HG03135 (cell line): ENCODE measurements at regions not wholly inside any gene's neighbourhood (a gene's known extent, or its start where the extent isn't known, plus 50 kb on each side); places are given as distances from the start of the nearest gene placed in this dataset.
"Not testable (repeated sequence)": the region's sequence is repeated elsewhere in the genome, so short reads cannot be mapped to it uniquely, and the experiment has no call there.

Experiments used
- ATAC-seq: cut with Tn5 transposase; IDR thresholded peaks from one replicate; pipeline ENCODE4 v1.9.1; 2021; ENCODE audit warnings: mild to moderate bottlenecking, moderate library complexity; ENCODE audit not compliant: unreplicated experiment

DNA sequence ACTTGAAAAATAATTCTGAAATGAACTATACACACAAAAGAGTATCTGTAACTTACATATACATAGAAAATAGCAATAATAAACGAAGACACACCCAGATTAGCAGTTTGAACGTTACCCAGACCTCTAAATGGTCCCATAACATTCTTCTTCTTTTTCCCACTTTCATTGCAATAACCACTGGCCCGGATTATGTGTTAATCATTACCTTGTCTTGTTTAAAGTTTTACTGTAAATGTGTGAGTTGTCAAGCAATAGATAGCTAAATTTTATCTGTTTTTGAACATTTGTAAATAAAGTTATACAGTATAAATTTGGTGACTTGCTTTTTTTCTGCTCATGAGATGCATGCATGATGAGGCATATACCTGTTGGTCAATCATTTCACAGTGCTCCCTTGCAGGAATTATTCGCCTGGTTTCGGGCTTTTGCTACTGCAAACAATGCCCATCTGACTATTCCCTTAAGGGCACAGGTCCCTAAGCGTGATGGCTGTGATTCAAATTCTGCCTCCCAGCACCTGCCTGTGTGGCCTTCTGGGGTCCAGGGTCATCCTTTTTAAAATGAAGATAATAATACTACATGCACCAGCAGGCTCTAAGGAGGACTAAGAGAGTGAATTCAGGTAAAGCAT, 66.1 kb downstream of the GADD45G start:
- no peak for ATAC-seq

DNA sequence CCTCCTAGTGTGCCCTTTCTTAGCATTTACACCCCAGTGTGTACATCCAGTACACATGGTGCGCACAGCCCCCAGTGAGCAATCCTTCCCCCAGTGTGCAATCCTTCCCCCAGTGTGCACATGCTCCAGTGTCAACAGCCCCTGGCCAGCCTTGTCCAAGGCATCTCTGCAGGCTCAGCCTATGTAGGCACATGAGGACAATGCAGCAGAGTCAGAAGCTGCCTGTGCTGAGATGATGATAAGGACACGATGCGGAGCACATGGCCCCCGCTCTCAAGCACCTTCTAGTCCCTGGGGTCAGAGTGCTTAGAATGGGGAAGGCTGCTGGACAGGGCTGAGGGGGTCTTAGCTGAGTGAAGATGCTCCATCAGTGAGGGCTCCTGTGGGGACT, 69.8 kb downstream of the GADD45G start:
- ATAC-seq = no peak

DNA sequence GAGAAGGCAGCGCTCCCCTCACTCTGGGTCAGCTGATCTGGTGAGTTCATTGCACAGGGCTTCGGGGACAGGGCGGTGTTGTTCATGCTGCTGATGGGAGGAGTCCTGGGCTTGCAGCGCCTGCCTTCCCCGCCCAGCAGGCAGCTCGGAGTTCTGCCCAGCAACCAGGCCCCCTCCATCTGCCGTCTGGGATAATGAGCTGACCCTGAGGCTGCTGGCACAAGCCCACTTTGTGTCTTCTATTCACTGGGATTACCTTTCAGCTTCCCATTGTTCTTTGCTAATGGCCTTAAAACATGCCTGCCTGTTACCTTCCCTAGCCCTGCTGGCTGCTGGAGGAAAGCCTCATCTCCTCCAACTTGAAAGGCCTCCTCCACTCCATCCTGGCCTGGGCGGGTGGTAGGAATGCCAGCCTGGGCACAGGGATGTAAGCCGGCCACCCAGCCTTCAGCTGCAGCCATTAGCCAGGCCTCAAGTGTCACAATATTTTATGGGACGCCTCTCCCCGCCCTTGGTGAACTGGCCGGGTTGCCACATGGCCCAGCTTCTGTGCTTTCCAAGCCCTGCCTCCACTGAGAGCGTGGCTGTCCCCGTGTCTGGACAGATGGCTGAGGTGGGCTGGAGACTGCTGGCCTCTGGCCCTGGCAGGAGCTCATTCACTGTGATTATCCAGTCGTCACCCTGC, 70.4 kb downstream of the GADD45G start:
- ATAC-seq = no peak

DNA sequence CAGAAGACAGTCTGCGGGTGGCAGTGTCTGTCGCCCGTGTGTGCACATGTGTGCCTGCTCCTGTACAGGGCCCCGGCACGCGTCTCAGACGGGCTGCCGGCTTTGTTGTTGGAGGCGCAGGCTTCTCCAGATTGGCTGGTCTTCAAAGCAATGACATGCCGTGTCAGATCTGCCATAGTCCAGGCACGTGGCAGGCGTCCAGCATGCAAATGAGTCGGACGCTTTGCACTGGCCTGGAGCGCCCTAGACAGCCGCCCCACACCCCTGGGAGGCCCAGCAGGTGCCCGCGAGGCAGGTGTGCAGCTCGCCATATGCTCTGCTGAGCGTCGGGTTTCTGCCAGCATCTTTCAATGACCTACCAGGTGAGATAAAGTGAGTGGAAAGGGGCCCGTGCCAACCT, 71.5 kb downstream of the GADD45G start:
- ATAC-seq = no peak

DNA sequence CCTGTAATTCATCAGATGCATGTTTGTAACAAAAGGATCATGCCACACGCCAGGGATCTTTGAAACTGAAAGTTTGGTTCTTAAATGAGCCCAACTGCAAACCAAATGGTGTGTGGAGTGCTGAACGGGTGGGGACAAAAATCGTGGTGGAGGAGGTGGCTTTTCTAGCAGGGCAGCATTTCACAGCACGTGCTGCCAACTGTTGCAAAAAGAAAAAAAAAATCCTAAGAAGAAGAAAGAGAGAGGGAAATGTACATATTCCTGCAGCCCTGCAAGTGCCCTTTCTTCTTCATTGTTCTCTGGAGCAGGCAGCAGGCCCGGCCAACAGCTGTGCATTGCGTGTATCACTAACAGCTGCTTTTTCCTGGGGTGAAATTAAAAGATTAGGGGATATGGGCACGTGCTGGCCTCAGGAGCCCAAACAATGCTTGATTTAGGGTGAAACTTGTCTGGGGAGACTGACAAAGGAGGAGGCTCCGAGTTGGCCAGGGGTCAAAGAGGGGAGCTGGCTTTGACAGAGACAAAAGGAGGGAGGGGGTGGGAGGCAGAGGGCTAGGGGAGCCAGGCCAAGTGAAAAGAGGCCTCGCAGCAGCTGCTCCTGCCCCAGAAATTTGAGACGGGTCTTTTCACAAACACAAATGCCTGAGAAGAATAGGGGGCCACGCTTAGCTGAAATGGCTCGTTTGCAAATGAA, 73.0 kb downstream of the GADD45G start:
- ATAC-seq = no peak

DNA sequence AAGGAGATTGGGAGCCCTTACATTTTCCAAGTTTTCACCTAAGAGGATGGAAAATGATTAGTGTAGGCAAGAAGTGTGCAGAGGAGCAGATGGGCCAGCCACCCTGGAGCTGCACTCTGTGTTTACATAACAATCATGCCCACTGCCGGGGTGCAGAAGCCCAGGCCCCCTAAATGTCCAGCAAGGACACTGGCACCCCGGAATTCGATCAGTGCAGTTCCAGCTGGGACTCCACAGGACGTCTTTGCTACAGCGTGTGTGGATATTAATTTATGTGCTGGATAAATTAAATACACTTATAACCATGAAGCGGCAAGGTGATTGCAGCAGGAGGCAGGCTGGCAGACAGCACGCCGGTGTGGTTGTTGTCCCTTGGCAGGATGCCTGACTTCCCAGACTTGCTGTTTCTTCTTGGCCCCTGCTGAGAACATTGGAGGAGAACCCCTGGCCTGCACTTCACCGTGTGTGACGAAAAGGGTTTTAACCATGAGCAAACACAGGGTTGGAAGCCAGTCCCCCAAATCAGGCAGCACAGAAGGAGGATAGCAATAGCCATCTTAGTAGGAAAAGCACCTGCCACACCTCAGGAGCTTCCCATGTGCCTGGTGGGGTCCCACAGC, 73.7 kb downstream of the GADD45G start:
- no peak for ATAC-seq

DNA sequence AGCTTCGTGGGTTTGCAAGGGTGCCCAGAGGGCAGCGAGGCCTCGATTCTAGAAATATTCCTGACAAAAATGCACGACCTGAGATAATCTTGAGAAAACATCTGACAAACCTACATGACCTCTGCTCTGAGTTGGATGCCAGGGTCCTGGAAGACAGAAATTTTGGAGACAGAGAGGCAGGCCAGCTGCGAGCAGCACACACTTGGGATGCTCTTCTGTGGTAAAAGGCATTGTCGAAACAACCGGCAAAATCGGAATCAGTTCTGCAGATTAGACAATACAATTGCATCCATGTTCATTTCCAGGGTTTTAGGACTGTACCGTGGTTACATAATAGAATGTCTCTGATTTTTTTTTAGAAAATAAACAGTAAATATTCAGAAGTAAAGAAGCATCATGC, 74.2 kb downstream of the GADD45G start:
- ATAC-seq = no peak

DNA sequence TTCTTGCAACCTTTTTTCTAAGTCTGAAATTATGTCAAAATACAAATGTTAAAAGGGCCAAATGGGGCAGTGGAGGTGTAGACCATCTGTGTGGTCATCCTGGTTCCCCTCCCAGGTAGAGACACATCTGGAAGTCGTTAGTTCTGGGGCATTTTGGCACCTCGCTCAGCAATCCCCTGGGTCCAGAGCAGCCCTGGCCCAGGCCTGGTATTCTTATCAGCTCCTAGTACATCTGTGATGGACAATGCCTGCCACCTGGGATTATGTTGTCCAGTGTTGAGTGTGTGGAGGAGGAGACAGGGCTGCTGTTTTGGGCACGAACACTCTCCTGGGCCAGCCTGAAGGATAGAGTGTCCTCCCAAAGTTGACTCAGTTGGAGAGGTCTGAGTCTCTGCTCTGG, 74.8 kb downstream of the GADD45G start:
- no peak for ATAC-seq

DNA sequence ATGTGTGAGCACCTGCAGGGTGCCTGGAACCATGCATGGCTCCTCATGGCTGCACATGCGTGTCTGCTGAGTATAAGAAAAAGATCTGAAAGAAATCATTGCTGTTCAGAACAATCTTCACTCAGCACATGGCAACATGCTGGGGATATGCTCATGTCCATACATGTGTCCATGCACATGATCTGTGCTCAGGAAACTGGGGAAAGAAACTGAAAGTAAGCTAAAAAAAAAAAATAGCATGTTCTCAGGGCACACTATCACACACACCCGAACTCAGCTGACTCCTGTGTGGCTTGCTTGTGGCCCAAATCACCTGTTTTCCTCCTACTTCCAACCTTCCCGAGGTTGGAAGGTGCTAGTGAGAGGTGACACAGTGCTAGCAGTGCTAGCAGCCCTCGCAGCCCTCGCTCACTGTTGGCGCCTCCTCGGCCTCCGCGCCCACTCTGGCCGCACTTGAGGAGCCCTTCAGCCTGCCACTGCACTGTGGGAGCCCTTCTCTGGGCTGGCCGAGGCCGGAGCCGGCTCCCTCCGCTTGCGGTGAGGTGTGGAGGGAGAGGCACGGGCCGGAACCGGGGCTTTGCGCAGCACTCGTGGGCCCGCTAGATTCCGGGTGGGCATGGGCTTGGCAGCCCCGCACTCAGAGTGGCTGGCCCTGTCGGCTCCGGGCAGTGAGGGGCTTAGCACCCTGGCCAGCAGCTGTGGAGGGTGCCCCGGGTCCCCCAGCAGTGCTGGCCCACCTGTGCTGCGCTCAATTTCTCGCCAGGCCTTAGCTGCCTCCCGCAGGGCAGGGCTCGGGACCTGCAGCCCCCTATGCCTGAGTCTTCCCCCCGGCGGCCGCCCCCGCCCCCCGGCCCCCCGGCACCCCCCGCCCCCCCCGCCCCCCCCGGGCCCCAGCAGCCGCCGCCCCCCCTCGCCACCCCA, 76.0 kb downstream of the GADD45G start:
- no peak for ATAC-seq

DNA sequence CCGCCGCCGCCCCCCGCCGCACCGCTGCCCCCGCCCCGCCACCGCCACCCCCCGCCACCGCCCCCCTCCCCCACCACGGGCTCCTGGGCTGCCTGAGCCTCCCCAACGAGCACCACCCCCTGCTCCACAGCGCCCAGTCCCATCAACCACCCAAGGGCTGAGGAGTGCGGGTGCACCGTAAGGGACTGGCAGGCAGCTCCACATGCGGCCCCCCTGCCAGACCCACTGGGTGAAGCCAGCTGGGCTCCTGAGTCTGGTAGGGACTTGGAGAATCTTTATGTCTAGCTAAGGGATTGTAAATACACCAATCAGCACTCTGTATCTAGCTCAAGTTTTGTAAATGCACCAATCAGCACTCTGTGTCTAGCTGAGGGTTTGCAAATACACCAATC, 76.7 kb downstream of the GADD45G start:
- not testable (repeated sequence) for ATAC-seq

DNA sequence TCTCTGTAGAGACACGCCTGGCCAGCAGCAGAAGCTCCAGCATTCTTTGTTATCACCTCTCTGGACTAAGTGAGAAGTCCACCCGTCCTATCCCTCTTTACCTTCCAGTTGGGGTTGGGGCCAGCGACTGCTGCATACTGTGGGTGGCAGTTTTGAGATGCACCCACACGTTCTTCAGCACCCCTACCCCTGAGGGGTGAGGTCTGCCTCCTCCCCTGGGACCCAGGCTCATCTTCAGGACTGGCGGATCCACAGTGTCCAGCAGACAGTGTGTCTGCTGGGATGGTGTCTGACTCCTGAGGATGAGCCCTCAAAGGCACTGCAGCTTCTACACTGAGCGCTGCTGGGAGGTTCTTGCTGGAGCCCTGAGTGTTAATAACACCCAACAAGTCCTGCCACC, 78.8 kb downstream of the GADD45G start:
- ATAC-seq = no peak

DNA sequence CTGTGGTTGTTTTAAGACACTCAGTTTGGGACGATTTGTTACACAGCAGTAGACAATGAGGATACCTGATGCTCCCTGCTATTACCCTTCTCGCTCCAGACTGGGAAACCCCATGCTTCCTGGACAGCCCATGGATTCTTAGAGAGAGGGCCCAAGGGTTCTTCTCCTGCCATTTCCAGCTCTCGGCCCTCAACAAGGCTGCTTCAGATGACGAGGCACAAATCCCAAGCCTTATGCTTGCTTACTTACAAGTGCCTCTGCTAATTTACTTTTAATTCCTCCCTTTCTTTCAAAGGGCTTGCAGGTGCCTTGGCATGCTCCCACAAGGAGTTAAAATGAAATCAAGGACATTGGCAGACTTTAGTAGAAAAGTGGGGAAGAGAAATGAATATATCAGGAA, 79.4 kb downstream of the GADD45G start:
- ATAC-seq = no peak

DNA sequence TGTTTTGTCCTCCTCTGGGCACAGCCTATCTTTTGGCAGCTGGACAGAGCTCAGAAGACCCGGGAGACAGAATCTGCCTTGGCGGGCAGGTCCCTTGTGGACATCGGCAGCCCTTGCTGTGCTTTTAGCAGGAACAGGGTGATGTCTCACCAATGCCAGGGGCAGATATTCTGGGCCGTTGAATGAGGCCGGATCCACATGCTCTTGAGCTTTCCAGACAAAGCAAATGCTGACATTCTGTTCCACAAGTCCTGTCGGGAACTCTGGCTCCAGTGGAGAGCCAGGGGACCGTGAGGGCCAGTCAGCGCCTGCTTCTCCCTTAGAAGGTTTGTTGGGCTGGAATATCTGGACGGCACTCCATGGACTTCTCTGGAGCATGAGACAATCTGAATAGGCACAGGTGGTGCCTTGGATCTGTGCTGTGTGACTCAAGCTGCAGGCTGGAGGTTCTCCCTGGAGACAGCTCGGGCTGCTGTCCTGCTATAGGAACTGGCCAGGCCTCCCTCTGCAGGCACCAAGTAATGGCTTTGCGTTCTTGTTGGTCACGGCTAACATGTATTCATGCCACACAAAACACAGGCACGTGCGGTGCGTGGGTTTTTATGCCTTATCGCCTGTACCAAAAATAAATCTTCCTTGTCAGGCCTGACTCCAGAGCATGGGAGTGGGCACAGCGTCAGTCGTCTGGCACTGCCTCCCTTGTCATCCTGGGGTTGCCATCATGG, 80.3 kb downstream of the GADD45G start:
- no peak for ATAC-seq

DNA sequence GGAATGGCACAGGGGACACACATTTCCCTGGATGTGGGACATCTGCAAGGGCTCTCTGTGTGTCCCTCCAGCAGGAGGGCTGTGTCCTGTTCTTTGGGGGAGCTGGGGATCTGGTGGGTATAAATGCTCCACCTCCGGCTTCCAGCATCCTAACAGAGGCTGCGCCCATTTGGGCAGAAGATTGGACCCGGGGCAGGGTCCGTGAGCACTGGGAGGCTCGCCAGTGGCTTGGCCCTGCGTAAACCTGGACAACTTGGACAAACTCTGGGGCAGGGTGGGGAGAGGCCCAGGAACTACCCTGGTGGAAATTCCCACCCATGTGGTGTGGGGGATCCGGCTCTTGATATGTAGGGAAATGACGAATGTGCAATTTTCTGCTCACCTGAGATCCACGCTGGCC, 80.9 kb downstream of the GADD45G start:
- ATAC-seq = no peak

DNA sequence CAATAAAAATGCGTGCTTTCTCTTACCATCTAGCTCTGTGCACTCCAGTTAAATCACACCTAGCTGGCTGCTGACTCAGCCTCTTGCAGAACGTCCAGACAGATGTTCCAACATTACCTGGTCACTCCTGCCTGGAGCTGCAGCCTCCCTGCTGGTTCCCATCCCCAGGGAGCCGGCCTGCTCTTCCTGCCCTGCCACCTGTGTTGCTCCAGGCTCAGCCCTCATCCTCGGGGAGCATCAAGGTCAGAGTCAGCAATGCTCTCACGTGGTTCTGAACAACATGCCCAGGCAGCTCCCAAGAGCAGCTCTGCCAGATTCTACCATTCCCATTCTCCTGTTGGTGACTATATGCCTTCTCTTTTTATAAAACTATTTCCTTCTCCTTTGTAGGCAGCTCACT, 81.3 kb downstream of the GADD45G start:
- no peak for ATAC-seq

DNA sequence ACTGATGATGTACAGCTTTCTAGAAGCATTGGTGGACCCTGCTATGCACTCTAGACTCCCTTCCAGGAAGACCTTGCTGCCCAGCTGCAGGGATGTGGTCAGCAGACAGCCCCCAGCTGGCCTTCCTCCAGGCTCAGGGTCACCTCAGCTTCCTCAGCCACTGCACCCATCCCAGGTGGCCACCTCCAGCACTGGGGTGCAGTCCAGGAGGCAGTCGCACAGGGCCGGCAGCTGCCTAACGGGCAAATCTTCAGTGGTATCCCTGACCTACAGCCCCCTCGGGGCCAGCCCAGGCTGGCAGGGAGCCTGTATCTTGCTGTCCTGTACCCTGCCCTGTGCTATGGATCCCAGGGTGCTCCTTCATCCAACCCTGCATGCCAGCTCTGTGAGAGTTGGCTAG, 81.8 kb downstream of the GADD45G start:
- no peak for ATAC-seq

DNA sequence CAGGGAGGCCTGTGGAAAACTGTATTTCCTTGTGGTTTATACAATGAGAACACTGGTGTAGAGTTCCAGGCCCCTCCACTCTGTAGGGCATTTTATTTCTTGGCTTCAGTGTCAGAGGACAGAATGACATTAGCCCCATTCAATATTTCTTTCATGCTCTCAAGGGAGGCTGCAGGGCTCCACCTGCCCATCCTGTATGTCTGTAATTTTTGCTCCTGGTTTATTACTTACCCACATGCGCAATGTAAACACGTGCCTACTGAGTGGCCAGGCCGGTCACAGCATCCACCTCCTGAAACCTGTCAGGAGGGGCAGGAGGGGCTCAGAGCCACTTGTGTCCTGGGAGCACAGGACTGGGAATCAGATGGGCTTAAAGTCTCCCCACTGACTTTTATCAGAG, 82.4 kb downstream of the GADD45G start:
- ATAC-seq = no peak

DNA sequence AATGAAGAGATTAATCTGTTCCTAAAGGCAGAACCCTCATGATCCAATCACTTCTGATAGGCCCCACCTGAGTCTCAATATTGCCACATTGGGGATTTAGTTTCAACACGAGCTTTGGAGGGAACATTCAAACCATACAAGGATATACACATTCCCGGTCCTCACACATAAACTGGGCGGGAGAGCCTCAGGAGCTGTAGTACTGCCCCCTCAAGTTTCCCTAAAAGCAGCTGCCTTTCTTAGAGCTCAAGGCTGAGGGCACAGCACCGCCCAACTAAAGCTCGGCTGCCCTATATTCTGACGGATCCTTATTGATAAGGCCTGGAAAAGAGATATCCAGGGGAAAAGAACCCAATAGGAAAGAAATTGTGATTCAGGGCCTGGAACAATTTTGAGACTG, 83.0 kb downstream of the GADD45G start:
- ATAC-seq = no peak

DNA sequence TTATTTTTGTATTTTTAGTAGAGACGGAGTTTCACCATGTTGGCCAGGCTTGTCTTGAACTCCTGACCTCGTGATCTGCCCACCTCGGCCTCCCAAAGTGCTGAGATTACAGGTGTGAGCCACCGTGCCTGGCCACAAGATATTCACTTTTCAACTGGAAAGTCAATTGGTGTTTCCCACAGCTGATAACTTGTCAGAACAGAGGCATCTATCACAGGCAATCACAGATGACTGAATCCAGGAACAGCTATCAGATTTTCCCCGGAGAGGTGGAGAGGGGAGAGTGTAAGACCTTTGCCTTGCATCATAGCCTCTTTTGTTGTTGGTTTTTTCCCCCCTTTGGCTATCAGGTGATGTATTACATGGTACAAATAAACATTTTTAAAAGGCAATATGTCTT, 84.5 kb downstream of the GADD45G start:
- not testable (repeated sequence) for ATAC-seq

DNA sequence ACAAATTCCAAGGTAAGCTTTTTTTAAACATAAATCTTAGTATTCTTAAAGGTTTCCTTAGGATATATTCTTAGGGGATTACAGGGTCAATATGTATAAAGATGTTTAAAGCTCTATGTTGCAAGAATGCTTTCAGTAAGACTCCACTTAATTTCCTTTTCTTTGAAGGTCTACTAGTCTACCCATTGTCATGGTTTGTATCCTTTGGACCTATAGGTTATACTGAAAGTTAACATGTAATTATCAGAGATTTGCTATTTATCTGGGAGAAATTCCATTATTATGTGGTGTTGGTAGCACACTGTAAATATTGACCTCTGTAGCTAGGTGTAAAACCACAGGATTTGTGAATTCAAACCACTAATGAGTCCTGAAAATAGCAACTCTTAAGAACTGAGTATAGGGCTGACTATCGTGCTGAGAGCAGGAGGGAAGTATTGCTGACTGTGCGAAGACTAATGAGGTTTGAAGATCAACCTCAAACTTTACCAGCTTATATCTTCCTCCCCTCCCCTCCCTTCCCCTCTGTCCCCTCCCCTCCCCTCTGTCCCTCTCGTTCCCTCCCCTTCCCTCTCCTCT, 85.6 kb downstream of the GADD45G start:
- peak; percentile 91 for ATAC-seq
